ENCODE measurements at regions not wholly inside any gene's neighbourhood (a gene's known extent, or its start where the extent isn't known, plus 50 kb on each side); places are given as distances from the start of the nearest gene placed in this dataset.
"Not testable (repeated sequence)": the region's sequence is repeated elsewhere in the genome, so short reads cannot be mapped to it uniquely, and the experiment has no call there.

DNA sequence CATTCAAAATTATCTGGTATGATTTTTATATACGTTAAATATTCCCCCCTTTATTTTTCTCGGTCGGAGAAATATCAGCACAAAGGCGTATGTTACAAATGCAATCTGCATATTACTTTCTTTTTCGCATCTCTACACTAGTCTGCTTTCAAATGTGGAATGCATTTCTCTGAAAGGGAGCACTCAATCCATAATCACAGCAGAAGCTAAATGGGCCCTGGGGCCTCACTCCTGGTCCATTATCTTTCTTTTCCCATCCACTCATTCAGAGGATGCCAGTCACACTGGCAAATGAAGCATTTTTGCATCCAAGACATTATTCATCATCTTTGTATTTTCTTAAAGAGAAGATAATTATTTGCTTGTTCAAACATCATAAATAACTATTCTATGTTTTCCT is 295.2 kb upstream of the LRP1B start:
- H3K4me1 Mint-ChIP-seq (ENCODE audit: low read depth, unreplicated experiment): peaks cover 11% of the 10 kb centered on the region
- no peaks in the 10 kb centered on the region for H3K27me3 Mint-ChIP-seq (ENCODE audit: unreplicated experiment)
- H3K4me3 Mint-ChIP-seq (ENCODE audit: unreplicated experiment): no peak overlapping the region
- no peak for DNase-seq
- H3K9me3 Mint-ChIP-seq (ENCODE audit: unreplicated experiment): no peaks in the 10 kb centered on the region
- no peak overlapping the region for H3K27ac Mint-ChIP-seq (ENCODE audit: unreplicated experiment)
- no peaks in the 10 kb centered on the region for H3K36me3 Mint-ChIP-seq (ENCODE audit: unreplicated experiment)
- TF ChIP-seq, protein P1, sequence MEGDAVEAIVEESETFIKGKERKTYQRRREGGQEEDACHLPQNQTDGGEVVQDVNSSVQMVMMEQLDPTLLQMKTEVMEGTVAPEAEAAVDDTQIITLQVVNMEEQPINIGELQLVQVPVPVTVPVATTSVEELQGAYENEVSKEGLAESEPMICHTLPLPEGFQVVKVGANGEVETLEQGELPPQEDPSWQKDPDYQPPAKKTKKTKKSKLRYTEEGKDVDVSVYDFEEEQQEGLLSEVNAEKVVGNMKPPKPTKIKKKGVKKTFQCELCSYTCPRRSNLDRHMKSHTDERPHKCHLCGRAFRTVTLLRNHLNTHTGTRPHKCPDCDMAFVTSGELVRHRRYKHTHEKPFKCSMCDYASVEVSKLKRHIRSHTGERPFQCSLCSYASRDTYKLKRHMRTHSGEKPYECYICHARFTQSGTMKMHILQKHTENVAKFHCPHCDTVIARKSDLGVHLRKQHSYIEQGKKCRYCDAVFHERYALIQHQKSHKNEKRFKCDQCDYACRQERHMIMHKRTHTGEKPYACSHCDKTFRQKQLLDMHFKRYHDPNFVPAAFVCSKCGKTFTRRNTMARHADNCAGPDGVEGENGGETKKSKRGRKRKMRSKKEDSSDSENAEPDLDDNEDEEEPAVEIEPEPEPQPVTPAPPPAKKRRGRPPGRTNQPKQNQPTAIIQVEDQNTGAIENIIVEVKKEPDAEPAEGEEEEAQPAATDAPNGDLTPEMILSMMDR (IDR thresholded peaks at IDR 0.05; ENCODE audit: partially characterized antibody, unreplicated experiment): no peak

DNA sequence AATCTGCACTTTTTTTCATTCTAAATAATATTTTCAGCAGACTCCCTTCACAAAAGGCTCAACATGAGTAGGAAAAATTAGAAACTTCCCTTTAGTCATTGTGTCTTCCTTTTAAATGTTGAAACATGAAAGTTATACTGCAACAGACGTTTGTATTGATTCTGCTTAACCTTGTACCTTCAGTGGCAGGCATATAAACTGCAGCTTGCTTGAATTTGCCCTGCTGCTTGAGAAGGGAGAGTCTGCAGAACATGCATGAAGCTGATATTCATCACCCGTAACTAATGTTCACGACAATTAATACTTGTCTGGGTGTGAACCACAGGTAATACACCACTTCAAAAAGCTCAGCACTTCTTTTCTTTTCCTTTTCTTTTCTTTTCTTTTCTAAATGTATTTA is 294.7 kb upstream of the LRP1B start:
- no peak overlapping the region for H3K27ac Mint-ChIP-seq (ENCODE audit: unreplicated experiment)
- H3K4me1 Mint-ChIP-seq (ENCODE audit: low read depth, unreplicated experiment): peaks cover 11% of the 10 kb centered on the region
- no peak overlapping the region for H3K4me3 Mint-ChIP-seq (ENCODE audit: unreplicated experiment)
- no peaks in the 10 kb centered on the region for H3K27me3 Mint-ChIP-seq (ENCODE audit: unreplicated experiment)
- TF ChIP-seq, protein P1 (IDR thresholded peaks at IDR 0.05; ENCODE audit: partially characterized antibody, unreplicated experiment): no peak
- no peaks in the 10 kb centered on the region for H3K36me3 Mint-ChIP-seq (ENCODE audit: unreplicated experiment)
- DNase-seq: no peak
- no peaks in the 10 kb centered on the region for H3K9me3 Mint-ChIP-seq (ENCODE audit: unreplicated experiment)

DNA sequence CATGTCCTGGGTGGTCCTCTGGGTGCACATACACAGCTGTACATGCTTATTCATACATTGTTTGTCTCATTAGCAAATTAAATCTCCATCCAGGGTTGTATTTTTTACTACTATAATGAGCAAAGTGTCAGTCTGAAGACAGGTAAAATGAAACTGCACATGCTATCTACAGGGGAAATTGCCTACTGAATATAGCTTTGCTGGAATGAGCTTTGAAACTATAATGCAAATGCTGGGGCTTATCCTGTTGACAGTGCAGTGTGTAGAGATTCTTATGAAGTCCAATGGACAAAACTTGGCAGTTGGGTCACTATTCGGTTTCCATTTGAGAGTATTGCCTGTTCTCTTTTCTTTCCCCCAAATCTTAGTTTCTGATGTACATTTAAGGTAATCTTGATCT is 292.8 kb upstream of the LRP1B start:
- Mint-ChIP-seq H3K4me3 (ENCODE audit: unreplicated experiment) (no peak overlapping the region), H3K9me3 (ENCODE audit: unreplicated experiment) (no peaks in the 10 kb centered on the region), H3K4me1 (ENCODE audit: low read depth, unreplicated experiment) (peaks cover 11% of the 10 kb centered on the region), H3K36me3 (ENCODE audit: unreplicated experiment) (no peaks in the 10 kb centered on the region), H3K27ac (ENCODE audit: unreplicated experiment) (no peak overlapping the region), H3K27me3 (ENCODE audit: unreplicated experiment) (no peaks in the 10 kb centered on the region)
- TF ChIP-seq, protein P1 (IDR thresholded peaks at IDR 0.05; ENCODE audit: partially characterized antibody, unreplicated experiment): no peak
- DNase-seq: no peak

DNA sequence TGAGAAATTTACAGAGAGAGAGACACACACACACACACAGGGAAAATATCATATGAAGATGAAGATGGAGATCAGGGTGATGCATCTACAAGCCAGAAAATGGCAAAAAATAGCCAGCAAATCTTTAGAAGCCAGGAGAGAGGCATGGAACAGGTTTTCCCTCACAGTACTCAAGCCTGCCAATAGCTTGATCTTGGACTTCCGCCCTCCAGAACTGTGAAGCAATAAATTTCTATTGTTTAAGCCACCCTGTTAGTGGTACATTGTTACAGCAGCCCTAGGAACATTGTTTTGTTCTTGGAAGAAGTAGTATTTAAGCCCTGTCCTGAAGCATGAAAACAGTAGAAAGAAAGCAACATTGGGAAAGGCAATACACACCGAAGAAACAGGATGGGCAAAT is 292.0 kb upstream of the LRP1B start:
- Mint-ChIP-seq H3K36me3 (ENCODE audit: unreplicated experiment) (no peaks in the 10 kb centered on the region), H3K27ac (ENCODE audit: unreplicated experiment) (no peak overlapping the region), H3K9me3 (ENCODE audit: unreplicated experiment) (no peaks in the 10 kb centered on the region), H3K4me1 (ENCODE audit: low read depth, unreplicated experiment) (peaks cover 11% of the 10 kb centered on the region), H3K27me3 (ENCODE audit: unreplicated experiment) (no peaks in the 10 kb centered on the region), H3K4me3 (ENCODE audit: unreplicated experiment) (no peak overlapping the region)
- TF ChIP-seq, protein P1 (IDR thresholded peaks at IDR 0.05; ENCODE audit: partially characterized antibody, unreplicated experiment): no peak
- DNase-seq: no peak

DNA sequence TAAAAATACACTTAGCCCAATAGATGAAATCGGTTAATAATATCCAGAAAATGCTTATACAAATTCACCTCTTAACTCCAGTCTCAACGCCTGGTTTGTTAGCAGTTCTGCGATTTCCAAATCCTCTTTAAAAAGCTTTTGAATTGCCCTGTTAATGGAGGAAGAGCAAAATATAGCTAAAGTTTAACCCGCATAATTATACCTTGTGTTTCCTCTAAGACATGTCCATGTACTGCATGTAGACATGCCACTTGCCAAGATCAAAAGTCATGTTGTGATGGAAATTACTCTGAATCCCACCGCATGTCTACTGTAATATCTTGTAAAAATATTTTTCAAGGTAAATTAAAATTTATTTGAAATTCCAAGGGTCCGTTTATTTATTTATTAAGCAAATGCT is 291.2 kb upstream of the LRP1B start:
- no peak overlapping the region for H3K4me3 Mint-ChIP-seq (ENCODE audit: unreplicated experiment)
- no peak overlapping the region for H3K27ac Mint-ChIP-seq (ENCODE audit: unreplicated experiment)
- H3K36me3 Mint-ChIP-seq (ENCODE audit: unreplicated experiment): no peaks in the 10 kb centered on the region
- no peaks in the 10 kb centered on the region for H3K9me3 Mint-ChIP-seq (ENCODE audit: unreplicated experiment)
- no peaks in the 10 kb centered on the region for H3K27me3 Mint-ChIP-seq (ENCODE audit: unreplicated experiment)
- DNase-seq: no peak
- H3K4me1 Mint-ChIP-seq (ENCODE audit: low read depth, unreplicated experiment): peaks cover 11% of the 10 kb centered on the region
- TF ChIP-seq, protein P1 (IDR thresholded peaks at IDR 0.05; ENCODE audit: partially characterized antibody, unreplicated experiment): no peak

DNA sequence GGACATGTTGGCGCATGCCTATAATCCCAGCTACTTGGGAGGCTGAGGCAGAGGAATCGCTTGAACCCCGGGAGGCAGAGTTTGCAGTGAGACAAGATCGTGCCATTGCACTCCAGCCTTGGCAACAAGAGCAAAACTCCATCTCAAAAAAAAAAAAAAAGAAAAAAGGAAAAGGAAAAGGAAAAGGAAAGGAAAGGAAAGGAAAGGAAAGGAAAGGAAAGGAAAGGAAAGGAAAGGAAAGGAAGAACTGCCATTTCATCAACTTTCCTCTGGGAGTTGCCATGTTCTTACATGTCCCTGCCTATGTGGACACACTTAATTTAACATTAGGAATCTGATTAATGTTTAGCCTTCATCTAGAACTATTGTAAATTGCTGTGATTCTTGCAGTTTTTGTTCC is 287.9 kb upstream of the LRP1B start:
- H3K4me3 Mint-ChIP-seq (ENCODE audit: unreplicated experiment); H3K27me3 Mint-ChIP-seq (ENCODE audit: unreplicated experiment); H3K4me1 Mint-ChIP-seq (ENCODE audit: low read depth, unreplicated experiment); H3K36me3 Mint-ChIP-seq (ENCODE audit: unreplicated experiment); H3K27ac Mint-ChIP-seq (ENCODE audit: unreplicated experiment); H3K9me3 Mint-ChIP-seq (ENCODE audit: unreplicated experiment); DNase-seq: not testable (repeated sequence)
